Stomach (tissue), 8 donors: ENCODE measurements at regions not wholly inside any gene's neighbourhood (a gene's known extent, or its start where the extent isn't known, plus 50 kb on each side); places are given as distances from the start of the nearest gene placed in this dataset.

ENCODE experiments used
- DNase-seq, 2 donors: peaks; one replicate each; pipeline versions ENCODE4 v3.0.0 to v3.0.0-alpha.2; 2013 to 2019
- H3K27ac ChIP-seq, 5 donors: fragments of 200-600 bp in 4 of 5; sonication (generic) in 4 of 5; one replicate each; pipeline ENCODE4 v1.5.1; 2013 to 2019; ENCODE audit warnings: mild to moderate bottlenecking in 1 of 5, moderate library complexity in 1 of 5
- H3K27me3 ChIP-seq, 3 donors: fragments of 200-600 bp; sonication (generic); one replicate each; pipeline ENCODE4 v1.5.1; 2017 to 2019; ENCODE audit warnings: mixed run types in 1 of 3
- H3K36me3 ChIP-seq, 4 donors: fragments of 200-600 bp; sonication (generic); 1 replicate in 3 of 4; 2 replicates in 1 of 4; pipeline ENCODE4 v1.5.1; 2016 to 2019
- H3K4me1 ChIP-seq, 4 donors: fragments of 200-600 bp; sonication (generic); one replicate each; pipeline ENCODE4 v1.5.1; 2016 to 2019
- H3K4me3 ChIP-seq, 4 donors: fragments of 200-600 bp; sonication (generic) in 3 of 4; one replicate each; pipeline ENCODE4 v1.5.1; 2016 to 2019; ENCODE audit warnings: mild to moderate bottlenecking in 1 of 4
- H3K9me3 ChIP-seq, 4 donors: fragments of 200-600 bp; sonication (generic); one replicate each; pipeline ENCODE4 v1.5.1; 2016 to 2019
- EP300 ChIP-seq: sonication (generic); formaldehyde crosslinking; IDR thresholded peaks from one replicate; pipeline ENCODE4 v1.6.1; 2017; ENCODE audit warnings: antibody characterized with exemption
- POLR2A ChIP-seq, 4 donors: fragments of 450-650 bp; IDR thresholded peaks; one replicate each; pipeline ENCODE4 v1.6.1; 2016; ENCODE audit warnings: antibody characterized with exemption in 4 of 4, control low read depth in 2 of 4, mild to moderate bottlenecking in 1 of 4, moderate library complexity in 1 of 4
- POLR2AphosphoS5 ChIP-seq, 3 donors: sonication (generic); formaldehyde crosslinking; IDR thresholded peaks; one replicate each; pipeline ENCODE4 v1.6.1; 2016; ENCODE audit warnings: antibody characterized with exemption in 3 of 3
- WGBS, 5 donors: extraction: QIAGEN DNeasy Blood & Tissue Kit in 3 of 5; methylation state at CpG; one replicate each; pipeline versions ENCODE4 v1.1.5 to v1.1.7; 2013 to 2018; 5-methylcytosine and 5-hydroxymethylcytosine counted together
- intact Hi-C: fragments of 100-400 bp; cut with DNase I; formaldehyde crosslinking; loops from one replicate; pipeline ENCODE4 v1.15.1; 2023; ENCODE audit warnings: low total_unique reads
- TF ChIP-seq, protein P1 (sequence below), 7 experiments: fragments of 450-650 bp in 4 of 7; fragments of 200-600 bp in 3 of 7; sonication (generic) in 3 of 7; IDR thresholded peaks; one replicate each; pipeline ENCODE4 v1.5.1; 2016 to 2019; ENCODE audit warnings: antibody characterized with exemption in 7 of 7, control low read depth in 2 of 7, mild to moderate bottlenecking in 1 of 7
- donor health status: healthy with polysubstance abuse.
- donor health status: Bipolar disorder and iron deficiency.
- donor health status: healthy.

DNA sequence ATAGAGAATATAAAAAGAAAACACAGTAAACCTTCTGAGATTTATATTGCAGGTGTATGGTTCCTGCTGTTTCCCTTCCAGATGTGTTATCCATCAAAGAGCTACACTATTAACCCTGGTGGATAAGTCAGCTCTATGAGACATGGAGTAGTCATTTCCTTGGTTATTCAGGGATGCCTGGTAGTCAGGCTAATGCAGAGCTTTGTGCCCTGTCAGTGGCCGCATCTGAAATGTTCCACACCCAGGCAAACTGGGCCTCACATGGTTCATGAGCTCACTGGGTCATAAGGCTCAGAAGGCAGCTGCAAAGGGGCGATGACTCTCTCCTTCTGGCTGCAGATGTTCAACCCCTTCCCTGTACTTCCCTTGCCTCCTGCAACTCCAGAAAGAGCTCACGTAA, 473.6 kb downstream of the EPHA7 start:
- Histone ChIP-seq H3K9me3 (no peaks in the 10 kb centered on the region), H3K27ac (no peak overlapping the region), H3K4me3 (no peak overlapping the region), H3K36me3 (no peaks in the 10 kb centered on the region), H3K27me3 (no peaks in the 10 kb centered on the region), H3K4me1 (no peaks in the 10 kb centered on the region)
- intact Hi-C loops, result no loop called here
- no peak for TF ChIP-seq POLR2A (IDR thresholded peaks at IDR 0.05)
- TF ChIP-seq, protein P1, sequence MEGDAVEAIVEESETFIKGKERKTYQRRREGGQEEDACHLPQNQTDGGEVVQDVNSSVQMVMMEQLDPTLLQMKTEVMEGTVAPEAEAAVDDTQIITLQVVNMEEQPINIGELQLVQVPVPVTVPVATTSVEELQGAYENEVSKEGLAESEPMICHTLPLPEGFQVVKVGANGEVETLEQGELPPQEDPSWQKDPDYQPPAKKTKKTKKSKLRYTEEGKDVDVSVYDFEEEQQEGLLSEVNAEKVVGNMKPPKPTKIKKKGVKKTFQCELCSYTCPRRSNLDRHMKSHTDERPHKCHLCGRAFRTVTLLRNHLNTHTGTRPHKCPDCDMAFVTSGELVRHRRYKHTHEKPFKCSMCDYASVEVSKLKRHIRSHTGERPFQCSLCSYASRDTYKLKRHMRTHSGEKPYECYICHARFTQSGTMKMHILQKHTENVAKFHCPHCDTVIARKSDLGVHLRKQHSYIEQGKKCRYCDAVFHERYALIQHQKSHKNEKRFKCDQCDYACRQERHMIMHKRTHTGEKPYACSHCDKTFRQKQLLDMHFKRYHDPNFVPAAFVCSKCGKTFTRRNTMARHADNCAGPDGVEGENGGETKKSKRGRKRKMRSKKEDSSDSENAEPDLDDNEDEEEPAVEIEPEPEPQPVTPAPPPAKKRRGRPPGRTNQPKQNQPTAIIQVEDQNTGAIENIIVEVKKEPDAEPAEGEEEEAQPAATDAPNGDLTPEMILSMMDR (IDR thresholded peaks at IDR 0.05), result no peak
- TF ChIP-seq EP300, result no peak
- no peak for TF ChIP-seq POLR2AphosphoS5 (IDR thresholded peaks at IDR 0.05)
- WGBS, 5 donors, result 73 to 87% (median 82%) methylated on average over 3 of the region's 3 CpGs
- DNase-seq, result no peak

DNA sequence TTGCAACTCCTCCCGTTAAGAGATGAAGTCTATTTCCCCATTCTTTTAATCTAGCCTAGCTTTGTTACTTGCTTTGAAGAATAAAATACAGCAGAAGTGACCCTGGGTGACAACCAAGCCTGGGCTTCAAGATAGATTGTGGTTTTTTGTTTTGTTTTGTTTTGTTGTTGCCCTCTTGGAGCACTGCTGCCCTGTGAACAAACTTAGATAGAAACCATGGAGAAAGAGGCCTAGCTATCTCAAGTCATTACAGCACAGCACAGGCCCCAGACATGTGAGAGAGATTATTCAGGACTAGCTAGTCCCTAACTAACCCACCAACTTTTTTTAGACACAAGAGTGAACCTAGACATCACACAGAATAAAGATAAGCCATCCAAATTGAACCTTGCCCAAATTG, 475.2 kb downstream of the EPHA7 start:
- no peaks in the 10 kb centered on the region for H3K4me1 ChIP-seq
- TF ChIP-seq, protein P1 (IDR thresholded peaks at IDR 0.05), result no peak
- TF ChIP-seq POLR2AphosphoS5 (IDR thresholded peaks at IDR 0.05) (no peak), EP300 (no peak), POLR2A (IDR thresholded peaks at IDR 0.05) (no peak)
- H3K27ac ChIP-seq, result no peak overlapping the region
- no peaks in the 10 kb centered on the region for H3K36me3 ChIP-seq
- H3K27me3 ChIP-seq, result no peaks in the 10 kb centered on the region
- H3K4me3 ChIP-seq, result no peak overlapping the region
- 71 to 83% (median 78%) methylated on average over 1 of the region's 1 CpG for WGBS, 5 donors
- H3K9me3 ChIP-seq, result no peaks in the 10 kb centered on the region
- intact Hi-C loops, result no loop called here
- DNase-seq, result no peak

DNA sequence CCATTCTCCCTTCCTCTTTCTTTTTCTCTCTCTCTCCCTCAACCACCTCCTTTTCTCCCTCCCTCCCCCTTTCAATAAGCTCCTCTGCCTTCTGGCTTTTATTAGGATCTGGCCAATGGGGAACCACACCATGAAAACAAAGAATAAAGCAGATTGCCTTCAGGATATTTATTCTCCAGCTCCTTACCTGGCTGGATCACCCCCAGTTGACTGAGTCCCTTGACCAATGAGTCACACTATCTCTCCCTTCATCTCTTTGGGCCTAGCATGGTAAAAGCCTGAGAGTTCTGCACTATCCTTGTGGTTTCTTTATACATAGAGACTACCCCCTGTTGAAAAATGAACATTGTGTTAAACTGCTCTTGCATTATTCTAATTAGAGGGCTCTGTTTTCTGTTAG, 476.8 kb downstream of the EPHA7 start:
- no peak overlapping the region for H3K4me3 ChIP-seq
- no peaks in the 10 kb centered on the region for H3K9me3 ChIP-seq
- no peaks in the 10 kb centered on the region for H3K27me3 ChIP-seq
- no peak for TF ChIP-seq POLR2A (IDR thresholded peaks at IDR 0.05)
- no peak overlapping the region for H3K27ac ChIP-seq
- H3K4me1 ChIP-seq, result no peaks in the 10 kb centered on the region
- intact Hi-C loops, result no loop called here
- DNase-seq, result no peak
- H3K36me3 ChIP-seq, result no peaks in the 10 kb centered on the region

DNA sequence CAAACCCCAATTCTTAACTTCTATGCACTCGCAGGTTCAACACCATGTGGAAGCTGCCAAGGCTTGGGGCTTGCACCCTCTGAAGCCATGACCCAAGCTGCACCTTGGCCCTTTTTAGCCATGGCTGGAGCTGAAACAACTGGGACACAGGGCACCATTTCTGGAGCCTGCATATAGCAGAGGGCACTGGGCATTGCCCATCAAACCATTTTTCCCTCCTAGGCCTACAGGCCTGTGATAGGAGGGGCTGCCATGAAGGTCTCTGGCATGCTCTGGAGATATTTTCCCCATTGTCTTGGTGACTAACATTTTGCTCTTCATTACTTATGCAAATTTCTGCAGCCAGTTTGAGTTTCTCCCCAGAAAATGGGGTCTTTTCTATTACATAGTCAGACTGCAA, 484.7 kb downstream of the EPHA7 start:
- Histone ChIP-seq H3K36me3 (no peaks in the 10 kb centered on the region), H3K9me3 (peaks cover 0 to 17% (median 2%) of the 10 kb centered on the region in 4 donors), H3K27me3 (no peaks in the 10 kb centered on the region), H3K4me1 (no peaks in the 10 kb centered on the region), H3K4me3 (no peak overlapping the region), H3K27ac (no peak overlapping the region)
- 74 to 100% (median 90%) methylated on average over 1 of the region's 1 CpG for WGBS, 5 donors
- no peak for DNase-seq
- intact Hi-C loops, result no loop called here
- no peak for TF ChIP-seq EP300
- TF ChIP-seq, protein P1 (IDR thresholded peaks at IDR 0.05), result no peak
- TF ChIP-seq POLR2A (IDR thresholded peaks at IDR 0.05), result no peak
- no peak for TF ChIP-seq POLR2AphosphoS5 (IDR thresholded peaks at IDR 0.05)

DNA sequence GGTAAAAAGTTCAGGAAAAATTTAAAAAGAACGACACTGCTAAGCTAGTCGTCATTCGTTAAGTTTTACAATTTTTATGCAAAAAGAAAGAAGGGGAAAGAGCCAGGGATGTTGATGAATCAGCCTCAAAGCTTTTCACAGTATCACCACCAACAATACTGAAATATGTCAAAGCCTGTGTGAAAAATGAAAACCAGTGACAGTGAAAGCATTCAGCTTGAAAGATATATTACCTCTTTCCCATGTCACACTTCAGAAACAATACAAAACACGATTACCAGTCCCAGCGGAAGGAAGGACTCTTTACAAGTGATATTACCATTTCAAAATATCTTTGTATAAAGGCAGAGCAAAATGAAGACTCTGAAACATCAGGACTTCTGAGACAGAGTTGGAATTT, 489.2 kb downstream of the EPHA7 start:
- WGBS, 5 donors, result 68 to 77% (median 69%) methylated on average over 5 of the region's 5 CpGs

More for the DNA sequence above, 489.2 kb downstream of the EPHA7 start:
- Histone ChIP-seq H3K27me3 (no peaks in the 10 kb centered on the region), H3K4me1 (no peaks in the 10 kb centered on the region), H3K4me3 (no peak overlapping the region), H3K36me3 (no peaks in the 10 kb centered on the region), H3K9me3 (peaks cover 0 to 13% (median 2%) of the 10 kb centered on the region in 4 donors), H3K27ac (no peak overlapping the region)
- no peak for DNase-seq
- intact Hi-C loops, result no loop called here
- TF ChIP-seq EP300, result no peak
